ENCODE measurements at regions not wholly inside any gene's neighbourhood (a gene's known extent, or its start where the extent isn't known, plus 50 kb on each side); places are given as distances from the start of the nearest gene placed in this dataset.

DNA sequence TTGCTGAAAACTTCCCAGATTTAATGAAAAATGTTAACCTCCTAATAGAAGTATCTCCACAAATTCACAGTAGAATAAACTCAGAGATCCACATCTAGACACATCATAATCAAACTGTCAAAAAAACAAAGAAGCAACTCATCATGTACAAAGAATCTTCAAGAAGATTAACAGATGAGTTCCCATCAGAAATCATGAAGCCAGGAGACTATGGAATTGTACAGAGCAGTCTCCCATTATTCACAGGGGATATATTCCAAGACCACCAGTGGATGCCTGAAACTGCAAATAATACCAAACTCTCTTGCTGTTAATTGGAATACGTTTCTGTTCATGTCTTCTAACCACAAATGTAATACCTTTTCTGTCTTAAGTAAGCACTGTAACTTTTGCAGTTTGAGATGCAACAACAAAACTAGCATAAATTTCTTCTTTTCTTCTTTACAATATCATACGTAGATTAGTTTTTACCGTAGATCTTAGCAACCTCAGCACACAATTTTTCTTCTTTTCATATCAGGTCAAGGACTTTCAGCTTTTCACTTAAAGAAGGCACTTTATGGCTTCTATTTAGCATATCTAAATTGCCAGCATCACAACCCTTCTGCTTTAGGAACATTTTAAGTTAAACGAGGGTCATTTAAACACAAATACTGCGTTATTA, 70.3 kb upstream of the MIR17HG start:
- no peak for DNase-seq
- intact Hi-C loops (cut with DNase I), result no loop called here
- Histone ChIP-seq H3K9me3 (no peaks in the 10 kb centered on the region), H3K27me3 (no peaks in the 10 kb centered on the region), H3K4me3 (no peak overlapping the region), H3K4me1 (no peaks in the 10 kb centered on the region), H3K27ac (no peak overlapping the region), H3K36me3 (no peaks in the 10 kb centered on the region)
- WGBS, 2 donors, result 87 to 90% methylated on average over 5 of the region's 5 CpGs
- no peak for TF ChIP-seq POLR2A (IDR thresholded peaks at IDR 0.05)
- no peak for TF ChIP-seq CTCF (IDR thresholded peaks at IDR 0.05)
- TF ChIP-seq EP300 (IDR thresholded peaks at IDR 0.05), result no peak
- TF ChIP-seq POLR2AphosphoS5 (IDR thresholded peaks at IDR 0.05), result no peak

DNA sequence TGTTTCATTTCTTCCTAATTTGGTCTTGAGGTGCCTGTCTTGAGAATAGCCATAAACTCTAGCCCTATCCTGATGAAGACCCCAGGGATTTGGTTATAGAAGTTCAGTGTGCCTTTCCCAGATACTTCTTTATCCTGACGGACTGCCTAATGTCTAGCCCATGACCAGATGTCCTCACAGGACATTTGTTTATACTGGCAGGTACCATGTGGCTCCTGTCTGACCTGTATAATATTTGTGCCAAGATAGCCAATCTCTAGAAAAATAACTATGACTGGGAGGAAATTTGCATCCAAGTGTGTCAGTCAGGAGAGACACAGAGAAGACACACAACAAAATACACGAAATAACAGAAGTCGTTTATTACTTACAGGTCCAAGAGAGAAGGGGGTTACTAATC, 69.2 kb upstream of the MIR17HG start:
- intact Hi-C loops (cut with DNase I), result no loop called here
- Histone ChIP-seq H3K27me3 (no peaks in the 10 kb centered on the region), H3K27ac (no peak overlapping the region), H3K4me3 (no peak overlapping the region), H3K4me1 (no peaks in the 10 kb centered on the region), H3K36me3 (no peaks in the 10 kb centered on the region), H3K9me3 (no peaks in the 10 kb centered on the region)
- WGBS, 2 donors, result 92 to 93% methylated on average over 3 of the region's 3 CpGs
- DNase-seq, result no peak
- TF ChIP-seq POLR2AphosphoS5 (IDR thresholded peaks at IDR 0.05), result no peak

DNA sequence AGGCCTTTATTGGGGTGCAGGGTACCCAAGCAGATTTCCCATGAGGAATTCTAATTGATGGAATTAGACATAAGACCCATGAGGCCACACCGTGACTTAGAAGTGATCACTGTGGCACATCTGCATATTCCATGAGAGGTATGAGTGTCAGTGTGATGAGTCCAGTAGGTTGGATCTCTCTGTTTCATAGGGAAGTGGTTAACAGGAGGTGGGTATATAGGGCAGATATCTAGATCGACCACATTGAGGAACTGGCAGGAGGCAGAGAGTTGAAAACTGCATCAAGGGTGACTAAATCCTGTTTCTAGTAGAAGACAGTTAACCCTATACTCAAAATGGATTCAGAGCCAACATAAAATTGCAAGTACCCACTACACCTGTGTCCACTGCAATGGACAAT, 68.6 kb upstream of the MIR17HG start:
- intact Hi-C loops (cut with DNase I), result no loop called here
- TF ChIP-seq POLR2AphosphoS5 (IDR thresholded peaks at IDR 0.05), result no peak
- no peak for TF ChIP-seq EP300 (IDR thresholded peaks at IDR 0.05)
- no peak for TF ChIP-seq CTCF (IDR thresholded peaks at IDR 0.05)
- TF ChIP-seq POLR2A (IDR thresholded peaks at IDR 0.05), result no peak

GRCh38 chr13:91280801-91281200, 66.7 kb upstream of the MIR17HG start:
- Histone ChIP-seq H3K4me3 (no peak overlapping the region), H3K9me3 (no peaks in the 10 kb centered on the region), H3K36me3 (no peaks in the 10 kb centered on the region), H3K27me3 (no peaks in the 10 kb centered on the region), H3K4me1 (no peaks in the 10 kb centered on the region), H3K27ac (no peak overlapping the region)
- DNase-seq, result no peak
- intact Hi-C loops (cut with DNase I), result no loop called here
- TF ChIP-seq EP300 (IDR thresholded peaks at IDR 0.05) (no peak), CTCF (IDR thresholded peaks at IDR 0.05) (no peak), POLR2A (IDR thresholded peaks at IDR 0.05) (no peak), POLR2AphosphoS5 (IDR thresholded peaks at IDR 0.05) (no peak)
- 40 to 50% methylated on average over 2 of the region's 2 CpGs for WGBS, 2 donors

More for the DNA sequence above, 68.6 kb upstream of the MIR17HG start:
- Histone ChIP-seq H3K4me3 (no peak overlapping the region), H3K27me3 (no peaks in the 10 kb centered on the region), H3K36me3 (no peaks in the 10 kb centered on the region), H3K9me3 (no peaks in the 10 kb centered on the region), H3K4me1 (no peaks in the 10 kb centered on the region), H3K27ac (no peak overlapping the region)
- WGBS, 2 donors, result 57 to 83% methylated on average over 2 of the region's 2 CpGs
- DNase-seq, result no peak

DNA sequence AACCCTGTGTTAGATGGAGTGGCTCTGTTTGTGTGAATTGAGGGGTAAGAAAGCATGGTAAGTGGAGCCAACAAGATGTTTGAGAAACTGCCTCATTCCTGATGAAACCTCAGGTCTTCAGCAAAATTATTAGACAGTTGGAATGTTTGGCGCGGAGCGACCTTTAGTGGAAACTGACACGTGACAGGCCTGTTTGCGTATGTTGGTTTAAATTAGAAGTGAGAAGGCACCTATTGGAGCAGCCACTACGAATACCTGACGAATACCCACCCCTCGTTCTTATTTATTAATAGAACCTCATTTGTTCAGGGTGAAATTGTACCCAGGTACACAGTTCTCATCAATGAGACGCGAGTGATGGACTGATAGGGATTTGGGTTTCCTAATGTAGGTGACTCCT, 63.2 kb upstream of the MIR17HG start:
- H3K4me3 ChIP-seq, result no peak overlapping the region
- 89 to 96% methylated on average over 10 of the region's 10 CpGs for WGBS, 2 donors
- no peaks in the 10 kb centered on the region for H3K27me3 ChIP-seq
- intact Hi-C loops (cut with DNase I), result no loop called here
- H3K36me3 ChIP-seq, result no peaks in the 10 kb centered on the region
- H3K9me3 ChIP-seq, result no peaks in the 10 kb centered on the region
- TF ChIP-seq EP300 (IDR thresholded peaks at IDR 0.05) (no peak), POLR2AphosphoS5 (IDR thresholded peaks at IDR 0.05) (no peak), POLR2A (IDR thresholded peaks at IDR 0.05) (no peak)
- no peak for DNase-seq
- no peak overlapping the region for H3K27ac ChIP-seq
- no peaks in the 10 kb centered on the region for H3K4me1 ChIP-seq

GRCh38 chr13:91286317-91286716, 61.2 kb upstream of the MIR17HG start:
- intact Hi-C loops (cut with DNase I), result no loop called here
- no peaks in the 10 kb centered on the region for H3K27me3 ChIP-seq
- H3K4me3 ChIP-seq, result no peak overlapping the region
- no peaks in the 10 kb centered on the region for H3K4me1 ChIP-seq
- WGBS, 2 donors, result 26 to 75% methylated on average over 1 of the region's 1 CpG
- no peaks in the 10 kb centered on the region for H3K36me3 ChIP-seq
- no peak overlapping the region for H3K27ac ChIP-seq
- no peaks in the 10 kb centered on the region for H3K9me3 ChIP-seq
- no peak for TF ChIP-seq EP300 (IDR thresholded peaks at IDR 0.05)
- no peak for TF ChIP-seq CTCF (IDR thresholded peaks at IDR 0.05)
- TF ChIP-seq POLR2A (IDR thresholded peaks at IDR 0.05), result no peak
- DNase-seq, result no peak

Data from sigmoid colon (tissue), 6 donors.